OCI-LY1 (cell line): ENCODE measurements at regions not wholly inside any gene's neighbourhood (a gene's known extent, or its start where the extent isn't known, plus 50 kb on each side); places are given as distances from the start of the nearest gene placed in this dataset.
"Not testable (repeated sequence)": the region's sequence is repeated elsewhere in the genome, so short reads cannot be mapped to it uniquely, and the experiment has no call there.

Experiments used
- H2AFZ ChIP-seq: fragments of 200-600 bp; sonication (generic), shearing (Covaris generic); 2 replicates; pipeline ENCODE4 v1.6.0; 2014; ENCODE audit warnings: antibody characterized with exemption, mild to moderate bottlenecking, low read length
- H3F3A ChIP-seq: fragments of 200-600 bp; sonication (generic), shearing (Covaris generic); 2 replicates; pipeline ENCODE4 v1.6.0; 2014; ENCODE audit warnings: mild to moderate bottlenecking, antibody characterized with exemption, low read length, moderate library complexity; ENCODE audit not compliant: insufficient read depth
- H3K27ac ChIP-seq: fragments of 200-600 bp; sonication (generic); 2 replicates; pipeline ENCODE4 v1.5.1; 2014; ENCODE audit warnings: low read length, mixed run types, mild to moderate bottlenecking, low read depth; ENCODE audit not compliant: poor library complexity, severe bottlenecking
- H3K27me3 ChIP-seq: fragments of 200-600 bp; sonication (generic); 2 replicates; pipeline ENCODE4 v1.6.0; 2014; ENCODE audit warnings: antibody characterized with exemption, mild to moderate bottlenecking, low read length, moderate library complexity; ENCODE audit not compliant: insufficient read depth
- H3K36me3 ChIP-seq: fragments of 200-600 bp; sonication (generic); 2 replicates; pipeline ENCODE4 v1.6.1; 2014; ENCODE audit warnings: mild to moderate bottlenecking, antibody characterized with exemption, low read length, moderate library complexity, mixed read lengths; ENCODE audit not compliant: insufficient read depth
- H3K4me1 ChIP-seq: fragments of 200-600 bp; sonication (generic); 2 replicates; pipeline ENCODE4 v1.5.1; 2014; ENCODE audit warnings: mild to moderate bottlenecking, low read length, moderate library complexity; ENCODE audit not compliant: insufficient read depth, severe bottlenecking
- H3K4me2 ChIP-seq: fragments of 200-600 bp; sonication (generic), shearing (Covaris generic); 2 replicates; pipeline ENCODE4 v1.6.1; 2014; ENCODE audit warnings: low read length
- H3K4me3 ChIP-seq: fragments of 200-600 bp; sonication (generic); 2 replicates; pipeline ENCODE4 v1.5.1; 2014; ENCODE audit warnings: low read length, low read depth, mild to moderate bottlenecking, mixed read lengths; ENCODE audit not compliant: poor library complexity, severe bottlenecking
- H3K79me2 ChIP-seq: fragments of 200-600 bp; shearing (Covaris generic); 2 replicates; pipeline ENCODE4 v1.6.1; 2016; ENCODE audit warnings: mixed run types, low read length, mixed read lengths; ENCODE audit not compliant: insufficient read depth
- H3K9ac ChIP-seq: fragments of 200-600 bp; sonication (generic), shearing (Covaris generic); 2 replicates; pipeline ENCODE4 v1.6.1; 2014; ENCODE audit warnings: mild to moderate bottlenecking, low read length, mixed read lengths
- H3K9me2 ChIP-seq: fragments of 200-600 bp; sonication (generic), shearing (Covaris generic); 2 replicates; pipeline ENCODE4 v1.6.1; 2014; ENCODE audit warnings: low read depth, mild to moderate bottlenecking, low read length, mixed read lengths
- H3K9me3 ChIP-seq: fragments of 200-600 bp; shearing (Covaris generic); 2 replicates; pipeline ENCODE4 v1.6.1; 2014; ENCODE audit warnings: low read length, mixed read lengths
- H4K20me1 ChIP-seq: fragments of 200-600 bp; sonication (generic), shearing (Covaris generic); 2 replicates; pipeline ENCODE4 v1.6.0; 2016; ENCODE audit warnings: mild to moderate bottlenecking, low read length; ENCODE audit not compliant: insufficient read depth
- CTCF ChIP-seq: fragments of 200-600 bp; sonication (generic), shearing (Covaris generic); IDR thresholded peaks from 2 replicates; pipeline ENCODE4 v1.5.1; 2017; ENCODE audit warnings: mild to moderate bottlenecking, antibody characterized with exemption, low read length, moderate library complexity, mixed read lengths
- EZH2 ChIP-seq: fragments of 200-600 bp; sonication (generic), shearing (Covaris generic); IDR thresholded peaks from 2 replicates; pipeline ENCODE4 v1.8.0; 2017; ENCODE audit warnings: borderline replicate concordance, mixed run types, mild to moderate bottlenecking, antibody characterized with exemption, low read length, moderate library complexity, mixed read lengths

GRCh38 chr14:30356438-30357202 is 202.3 kb upstream of the G2E3 start:
- Histone ChIP-seq H3K27me3 (no peaks in the 10 kb centered on the region), H3K4me1 (no peaks in the 10 kb centered on the region), H3K9me3 (no peaks in the 10 kb centered on the region), H3K27ac (no peak overlapping the region), H3K36me3 (no peaks in the 10 kb centered on the region), H3K4me2 (no peak overlapping the region), H3K9me2 (no peaks in the 10 kb centered on the region), H3K4me3 (no peak overlapping the region), H3K79me2 (no peaks in the 10 kb centered on the region), H3F3A (no peaks in the 10 kb centered on the region), H2AFZ (no peak overlapping the region), H3K9ac (no peak overlapping the region), H4K20me1 (no peaks in the 10 kb centered on the region)
- TF ChIP-seq CTCF (no peak), EZH2 (no peak)

GRCh38 chr14:30357791-30358190 is 201.2 kb upstream of the G2E3 start:
- H3K4me3 ChIP-seq: no peak overlapping the region
- H3K36me3 ChIP-seq: no peaks in the 10 kb centered on the region
- H3K9ac ChIP-seq: no peak overlapping the region
- H3K9me2 ChIP-seq: no peaks in the 10 kb centered on the region
- no peaks in the 10 kb centered on the region for H3K9me3 ChIP-seq
- no peaks in the 10 kb centered on the region for H3K4me1 ChIP-seq
- H4K20me1 ChIP-seq: no peaks in the 10 kb centered on the region
- no peak overlapping the region for H3K27ac ChIP-seq
- no peaks in the 10 kb centered on the region for H3K27me3 ChIP-seq
- no peaks in the 10 kb centered on the region for H3F3A ChIP-seq
- no peak for TF ChIP-seq CTCF
- TF ChIP-seq EZH2: no peak
- no peak overlapping the region for H3K4me2 ChIP-seq
- H2AFZ ChIP-seq: no peak overlapping the region
- no peaks in the 10 kb centered on the region for H3K79me2 ChIP-seq

GRCh38 chr14:30362369-30363218 is 196.4 kb upstream of the G2E3 start:
- Histone ChIP-seq H4K20me1 (no peaks in the 10 kb centered on the region), H3K4me1 (no peaks in the 10 kb centered on the region), H3F3A (no peaks in the 10 kb centered on the region), H3K4me3 (no peak overlapping the region), H3K9me2 (no peaks in the 10 kb centered on the region), H3K4me2 (no peak overlapping the region), H3K27ac (no peak overlapping the region), H2AFZ (no peak overlapping the region), H3K9me3 (no peaks in the 10 kb centered on the region), H3K36me3 (no peaks in the 10 kb centered on the region), H3K79me2 (no peaks in the 10 kb centered on the region), H3K9ac (no peak overlapping the region), H3K27me3 (no peaks in the 10 kb centered on the region)
- TF ChIP-seq EZH2 (no peak), CTCF (no peak)

GRCh38 chr14:30363219-30363880 is 195.6 kb upstream of the G2E3 start:
- not testable (repeated sequence) for H3K4me1 ChIP-seq, H3K27me3 ChIP-seq, H4K20me1 ChIP-seq, H2AFZ ChIP-seq, H3K9ac ChIP-seq, H3K4me3 ChIP-seq, H3K9me2 ChIP-seq, H3K36me3 ChIP-seq, H3K79me2 ChIP-seq, H3F3A ChIP-seq, H3K9me3 ChIP-seq, H3K27ac ChIP-seq, H3K4me2 ChIP-seq
